ENCODE measurements at regions not wholly inside any gene's neighbourhood (a gene's known extent, or its start where the extent isn't known, plus 50 kb on each side); places are given as distances from the start of the nearest gene placed in this dataset.

DNA sequence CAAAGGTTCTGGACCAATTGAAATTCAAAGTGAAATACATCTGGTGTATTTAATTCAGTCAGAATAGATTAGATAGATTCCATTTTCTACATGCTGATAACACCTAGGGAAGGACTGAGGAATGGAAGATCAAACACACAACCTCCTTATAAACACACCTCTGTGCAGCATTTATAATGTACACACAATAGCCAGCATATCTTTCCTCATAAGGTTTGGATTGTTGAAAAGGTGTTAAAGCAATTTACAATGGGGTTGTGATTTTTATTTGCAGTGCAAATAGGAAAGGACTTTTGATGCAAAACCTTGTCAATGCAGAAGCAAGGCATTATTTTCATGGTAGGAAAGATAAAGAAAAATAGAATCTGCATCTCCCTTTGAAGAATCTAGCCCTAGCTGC is 448.9 kb upstream of the KCNMB2 start:
- TF ChIP-seq, protein P1, sequence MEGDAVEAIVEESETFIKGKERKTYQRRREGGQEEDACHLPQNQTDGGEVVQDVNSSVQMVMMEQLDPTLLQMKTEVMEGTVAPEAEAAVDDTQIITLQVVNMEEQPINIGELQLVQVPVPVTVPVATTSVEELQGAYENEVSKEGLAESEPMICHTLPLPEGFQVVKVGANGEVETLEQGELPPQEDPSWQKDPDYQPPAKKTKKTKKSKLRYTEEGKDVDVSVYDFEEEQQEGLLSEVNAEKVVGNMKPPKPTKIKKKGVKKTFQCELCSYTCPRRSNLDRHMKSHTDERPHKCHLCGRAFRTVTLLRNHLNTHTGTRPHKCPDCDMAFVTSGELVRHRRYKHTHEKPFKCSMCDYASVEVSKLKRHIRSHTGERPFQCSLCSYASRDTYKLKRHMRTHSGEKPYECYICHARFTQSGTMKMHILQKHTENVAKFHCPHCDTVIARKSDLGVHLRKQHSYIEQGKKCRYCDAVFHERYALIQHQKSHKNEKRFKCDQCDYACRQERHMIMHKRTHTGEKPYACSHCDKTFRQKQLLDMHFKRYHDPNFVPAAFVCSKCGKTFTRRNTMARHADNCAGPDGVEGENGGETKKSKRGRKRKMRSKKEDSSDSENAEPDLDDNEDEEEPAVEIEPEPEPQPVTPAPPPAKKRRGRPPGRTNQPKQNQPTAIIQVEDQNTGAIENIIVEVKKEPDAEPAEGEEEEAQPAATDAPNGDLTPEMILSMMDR (IDR thresholded peaks at IDR 0.05; ENCODE audit: low read depth, low read length, poor library complexity, severe bottlenecking): no peak
- TF ChIP-seq EZH2phosphoT487 (IDR thresholded peaks at IDR 0.05; ENCODE audit: borderline replicate concordance, low read length): no peak
